ENCODE measurements at regions not wholly inside any gene's neighbourhood (a gene's known extent, or its start where the extent isn't known, plus 50 kb on each side); places are given as distances from the start of the nearest gene placed in this dataset.

DNA sequence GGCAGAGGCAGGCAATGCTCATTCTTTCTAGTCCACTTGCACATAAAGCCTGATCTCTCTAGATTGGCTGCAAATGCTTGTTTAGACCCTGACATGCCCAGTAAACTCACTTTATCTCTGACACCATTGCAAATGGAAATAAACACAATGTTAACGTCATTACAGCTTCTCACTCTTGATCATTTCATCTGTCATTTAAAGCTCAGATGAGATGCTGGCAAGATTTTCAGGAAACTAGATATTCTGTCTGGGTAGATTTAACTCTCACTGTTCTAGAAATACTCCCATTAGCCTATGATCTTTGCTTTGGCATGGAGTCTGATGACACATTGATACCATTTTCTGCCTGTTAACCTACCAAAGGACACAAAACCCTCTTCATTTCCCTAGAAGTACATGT, 320.7 kb upstream of the HNRNPA3 start:
- POLR2A ChIA-PET, result no interaction called here
- no peak overlapping the region for H3K4me3 ChIP-seq (ENCODE audit: low read depth, low read length)
- TF ChIP-seq, protein P1, sequence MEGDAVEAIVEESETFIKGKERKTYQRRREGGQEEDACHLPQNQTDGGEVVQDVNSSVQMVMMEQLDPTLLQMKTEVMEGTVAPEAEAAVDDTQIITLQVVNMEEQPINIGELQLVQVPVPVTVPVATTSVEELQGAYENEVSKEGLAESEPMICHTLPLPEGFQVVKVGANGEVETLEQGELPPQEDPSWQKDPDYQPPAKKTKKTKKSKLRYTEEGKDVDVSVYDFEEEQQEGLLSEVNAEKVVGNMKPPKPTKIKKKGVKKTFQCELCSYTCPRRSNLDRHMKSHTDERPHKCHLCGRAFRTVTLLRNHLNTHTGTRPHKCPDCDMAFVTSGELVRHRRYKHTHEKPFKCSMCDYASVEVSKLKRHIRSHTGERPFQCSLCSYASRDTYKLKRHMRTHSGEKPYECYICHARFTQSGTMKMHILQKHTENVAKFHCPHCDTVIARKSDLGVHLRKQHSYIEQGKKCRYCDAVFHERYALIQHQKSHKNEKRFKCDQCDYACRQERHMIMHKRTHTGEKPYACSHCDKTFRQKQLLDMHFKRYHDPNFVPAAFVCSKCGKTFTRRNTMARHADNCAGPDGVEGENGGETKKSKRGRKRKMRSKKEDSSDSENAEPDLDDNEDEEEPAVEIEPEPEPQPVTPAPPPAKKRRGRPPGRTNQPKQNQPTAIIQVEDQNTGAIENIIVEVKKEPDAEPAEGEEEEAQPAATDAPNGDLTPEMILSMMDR (IDR thresholded peaks at IDR 0.05; ENCODE audit: insufficient read depth in 1 of 2, low read depth in 1 of 2, low read length in 1 of 2, severe bottlenecking in 1 of 2, unreplicated experiment in 1 of 2), result no peak
- no peaks in the 10 kb centered on the region for H3K36me3 ChIP-seq (ENCODE audit: control insufficient read depth, insufficient read depth, low read length)
- intact Hi-C loops (cut with micrococcal nuclease; ENCODE audit: unreplicated experiment), result no loop called here
- Mint-ChIP-seq H3K36me3 (ENCODE audit: insufficient read depth, unreplicated experiment) (no peaks in the 10 kb centered on the region), H3K27me3 (ENCODE audit: insufficient read depth, unreplicated experiment) (peaks cover 13% of the 10 kb centered on the region), H3K4me1 (ENCODE audit: low read depth, unreplicated experiment) (no peaks in the 10 kb centered on the region), H3K27ac (ENCODE audit: unreplicated experiment) (no peak overlapping the region), H3K4me3 (ENCODE audit: unreplicated experiment) (no peak overlapping the region), H3K9me3 (ENCODE audit: unreplicated experiment) (no peaks in the 10 kb centered on the region)
- no peak for DNase-seq
- CTCF ChIA-PET, result no interaction called here
- no peaks in the 10 kb centered on the region; the same call in 1 of the 2 replicates for H3K27me3 ChIP-seq (replicated peaks; ENCODE audit: control insufficient read depth, insufficient read depth, low read length)
- no peaks in the 10 kb centered on the region for H3K4me1 ChIP-seq
- no peaks in the 10 kb centered on the region for H3K9me3 ChIP-seq
- BruUV-seq (replicated peaks), result no TSS peak

DNA sequence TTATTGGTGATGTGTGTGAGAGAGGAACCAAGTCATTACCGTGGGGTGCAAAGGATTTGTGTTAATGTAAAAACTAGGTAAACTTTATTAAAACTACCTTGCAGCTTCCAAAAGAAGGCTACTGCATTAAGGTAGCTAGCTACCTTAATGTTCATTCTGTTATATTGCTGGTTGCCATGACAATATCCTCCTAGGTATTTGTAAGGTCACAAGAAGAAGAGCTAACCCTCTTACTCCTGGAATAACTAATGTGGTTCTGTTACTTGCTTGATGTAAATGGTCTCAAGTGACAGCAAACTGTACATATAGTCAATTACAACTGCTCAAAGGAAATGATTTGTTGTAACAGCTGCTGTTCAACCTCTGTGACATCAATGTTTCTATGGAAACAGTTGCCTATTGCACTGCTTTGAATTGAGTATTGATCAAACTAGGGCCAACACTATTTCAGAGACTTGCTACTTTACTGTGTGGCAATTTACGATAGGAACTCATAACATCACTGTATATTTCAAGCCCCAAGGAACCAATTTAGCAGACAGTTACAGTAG, 319.8 kb upstream of the HNRNPA3 start:
- BruUV-seq (replicated peaks), result no TSS peak
- H3K4me3 ChIP-seq (ENCODE audit: low read depth, low read length), result no peak overlapping the region
- peaks cover 13% of the 10 kb centered on the region for H3K27me3 Mint-ChIP-seq (ENCODE audit: insufficient read depth, unreplicated experiment)
- POLR2A ChIA-PET, result no interaction called here
- no peaks in the 10 kb centered on the region for H3K9me3 ChIP-seq
- no peaks in the 10 kb centered on the region for H3K36me3 Mint-ChIP-seq (ENCODE audit: insufficient read depth, unreplicated experiment)
- no peaks in the 10 kb centered on the region for H3K4me1 Mint-ChIP-seq (ENCODE audit: low read depth, unreplicated experiment)
- H3K36me3 ChIP-seq (ENCODE audit: control insufficient read depth, insufficient read depth, low read length), result no peaks in the 10 kb centered on the region
- CTCF ChIA-PET, result no interaction called here
- no peak for DNase-seq
- no peaks in the 10 kb centered on the region for H3K9me3 Mint-ChIP-seq (ENCODE audit: unreplicated experiment)
- H3K27me3 ChIP-seq (replicated peaks; ENCODE audit: control insufficient read depth, insufficient read depth, low read length), result no peaks in the 10 kb centered on the region; the same call in 1 of the 2 replicates
- H3K27ac Mint-ChIP-seq (ENCODE audit: unreplicated experiment), result no peak overlapping the region
- TF ChIP-seq, protein P1 (IDR thresholded peaks at IDR 0.05; ENCODE audit: insufficient read depth in 1 of 2, low read depth in 1 of 2, low read length in 1 of 2, severe bottlenecking in 1 of 2, unreplicated experiment in 1 of 2), result no peak
- H3K4me1 ChIP-seq, result no peaks in the 10 kb centered on the region
- intact Hi-C loops (cut with micrococcal nuclease; ENCODE audit: unreplicated experiment), result no loop called here
- H3K4me3 Mint-ChIP-seq (ENCODE audit: unreplicated experiment), result no peak overlapping the region

DNA sequence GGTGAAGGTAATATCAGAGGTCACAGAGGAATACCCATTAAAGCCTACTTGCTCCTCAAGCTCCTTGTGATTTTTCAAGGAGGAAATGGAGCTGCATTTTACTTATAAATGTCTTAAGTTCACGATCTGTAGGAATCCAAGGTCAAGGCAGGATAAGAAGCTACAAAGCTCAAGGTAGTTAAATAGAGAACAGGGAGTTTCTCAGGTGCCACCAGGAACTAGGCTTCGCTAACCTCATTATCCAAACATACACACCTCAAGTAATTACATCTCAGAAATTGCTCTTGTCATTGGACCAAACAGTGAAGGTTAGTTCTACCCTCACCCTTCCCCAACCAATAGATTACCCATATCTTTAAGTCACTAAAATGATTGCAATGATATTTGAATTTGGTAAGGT, 317.4 kb upstream of the HNRNPA3 start:
- Mint-ChIP-seq H3K9me3 (ENCODE audit: unreplicated experiment) (no peaks in the 10 kb centered on the region), H3K27ac (ENCODE audit: unreplicated experiment) (no peak overlapping the region), H3K4me1 (ENCODE audit: low read depth, unreplicated experiment) (no peaks in the 10 kb centered on the region), H3K27me3 (ENCODE audit: insufficient read depth, unreplicated experiment) (peaks cover 10% of the 10 kb centered on the region), H3K36me3 (ENCODE audit: insufficient read depth, unreplicated experiment) (no peaks in the 10 kb centered on the region), H3K4me3 (ENCODE audit: unreplicated experiment) (no peak overlapping the region)
- Histone ChIP-seq H3K9me3 (no peaks in the 10 kb centered on the region), H3K4me3 (ENCODE audit: low read depth, low read length) (no peak overlapping the region), H3K4me1 (no peaks in the 10 kb centered on the region), H3K27me3 (replicated peaks; ENCODE audit: control insufficient read depth, insufficient read depth, low read length) (no peaks in the 10 kb centered on the region; the same call in 1 of the 2 replicates), H3K36me3 (ENCODE audit: control insufficient read depth, insufficient read depth, low read length) (no peaks in the 10 kb centered on the region)
- ChIA-PET POLR2A (no interaction called here), CTCF (no interaction called here)
- TF ChIP-seq, protein P1 (IDR thresholded peaks at IDR 0.05; ENCODE audit: insufficient read depth in 1 of 2, low read depth in 1 of 2, low read length in 1 of 2, severe bottlenecking in 1 of 2, unreplicated experiment in 1 of 2), result no peak
- no peak for DNase-seq
- intact Hi-C loops (cut with micrococcal nuclease; ENCODE audit: unreplicated experiment), result no loop called here
- BruUV-seq (replicated peaks), result no TSS peak

Data from Caco-2 (cell line).